Neural crest cell (in vitro differentiated cells): ENCODE measurements at regions not wholly inside any gene's neighbourhood (a gene's known extent, or its start where the extent isn't known, plus 50 kb on each side); places are given as distances from the start of the nearest gene placed in this dataset.

ENCODE experiments used
- DNase-seq: peaks from one replicate; pipeline ENCODE4 v3.0.0; 2021; ENCODE audit warnings: low read depth, mixed read lengths, low spot score
- H3K27ac Mint-ChIP-seq: one replicate; pipeline ENCODE4 v1.8.0; 2021; ENCODE audit warnings: mild to moderate bottlenecking, mixed read lengths; ENCODE audit not compliant: unreplicated experiment
- H3K27me3 Mint-ChIP-seq: 2 replicates; pipeline ENCODE4 v1.8.0; 2021; ENCODE audit warnings: low read depth, mild to moderate bottlenecking, mixed read lengths
- H3K36me3 Mint-ChIP-seq: 2 replicates; pipeline ENCODE4 v1.8.0; 2021; ENCODE audit warnings: low read depth, mild to moderate bottlenecking, mixed read lengths
- H3K4me1 Mint-ChIP-seq: 2 replicates; pipeline ENCODE4 v1.8.0; 2021; ENCODE audit warnings: mixed read lengths
- H3K4me3 Mint-ChIP-seq: one replicate; pipeline ENCODE4 v1.8.0; 2021; ENCODE audit warnings: mild to moderate bottlenecking, mixed read lengths
- H3K9me3 Mint-ChIP-seq: 2 replicates; pipeline ENCODE4 v1.8.0; 2021; ENCODE audit warnings: mixed read lengths
- TF ChIP-seq, protein P1 (sequence below): fragments of 200-600 bp; sonication (generic); conservative IDR thresholded peaks from 2 replicates; pipeline ENCODE4 v1.5.0; 2021; ENCODE audit warnings: antibody characterized with exemption, mild to moderate bottlenecking

DNA sequence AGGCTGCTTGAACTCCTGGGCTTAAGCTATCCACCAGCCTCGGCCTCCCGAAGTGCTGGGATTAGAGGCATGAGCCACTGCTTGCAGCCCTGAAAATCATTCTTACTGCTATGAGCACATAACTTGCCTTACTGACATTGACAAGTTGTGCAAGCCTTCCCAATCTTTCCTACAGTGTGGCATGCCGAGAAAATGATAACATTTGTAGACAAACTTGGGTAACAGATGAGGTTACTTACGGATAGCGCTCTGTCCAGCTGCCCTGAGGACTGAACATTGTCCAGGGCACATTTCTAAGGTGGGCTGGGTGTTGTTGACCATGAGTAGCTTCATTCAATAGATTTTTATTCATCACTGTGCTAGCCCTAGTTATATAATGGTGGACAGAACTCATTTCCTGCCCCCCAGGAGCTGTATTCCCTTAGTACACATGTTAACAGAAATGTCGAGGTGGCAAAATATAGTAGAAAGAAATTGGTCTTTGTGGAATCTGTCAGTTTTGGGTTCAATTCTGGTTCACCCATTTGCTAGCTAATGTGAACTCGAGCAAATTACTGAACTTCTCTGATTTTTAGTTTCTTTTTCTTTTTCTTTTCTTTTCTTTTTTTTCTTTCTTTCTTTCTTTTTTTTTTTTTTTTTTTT, 118.4 kb upstream of the AKIRIN2 start:
- Mint-ChIP-seq H3K27me3 (no peaks in the 10 kb centered on the region), H3K9me3 (peaks cover 5% of the 10 kb centered on the region), H3K4me3 (no peak overlapping the region), H3K27ac (no peak overlapping the region), H3K4me1 (peaks cover 6% of the 10 kb centered on the region), H3K36me3 (no peaks in the 10 kb centered on the region)
- DNase-seq: no peak
- TF ChIP-seq, protein P1, sequence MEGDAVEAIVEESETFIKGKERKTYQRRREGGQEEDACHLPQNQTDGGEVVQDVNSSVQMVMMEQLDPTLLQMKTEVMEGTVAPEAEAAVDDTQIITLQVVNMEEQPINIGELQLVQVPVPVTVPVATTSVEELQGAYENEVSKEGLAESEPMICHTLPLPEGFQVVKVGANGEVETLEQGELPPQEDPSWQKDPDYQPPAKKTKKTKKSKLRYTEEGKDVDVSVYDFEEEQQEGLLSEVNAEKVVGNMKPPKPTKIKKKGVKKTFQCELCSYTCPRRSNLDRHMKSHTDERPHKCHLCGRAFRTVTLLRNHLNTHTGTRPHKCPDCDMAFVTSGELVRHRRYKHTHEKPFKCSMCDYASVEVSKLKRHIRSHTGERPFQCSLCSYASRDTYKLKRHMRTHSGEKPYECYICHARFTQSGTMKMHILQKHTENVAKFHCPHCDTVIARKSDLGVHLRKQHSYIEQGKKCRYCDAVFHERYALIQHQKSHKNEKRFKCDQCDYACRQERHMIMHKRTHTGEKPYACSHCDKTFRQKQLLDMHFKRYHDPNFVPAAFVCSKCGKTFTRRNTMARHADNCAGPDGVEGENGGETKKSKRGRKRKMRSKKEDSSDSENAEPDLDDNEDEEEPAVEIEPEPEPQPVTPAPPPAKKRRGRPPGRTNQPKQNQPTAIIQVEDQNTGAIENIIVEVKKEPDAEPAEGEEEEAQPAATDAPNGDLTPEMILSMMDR: no peak

- no peak for DNase-seq
- Mint-ChIP-seq H3K4me1 (peaks cover 6% of the 10 kb centered on the region), H3K27ac (no peak overlapping the region), H3K4me3 (no peak overlapping the region), H3K27me3 (no peaks in the 10 kb centered on the region), H3K9me3 (peaks cover 5% of the 10 kb centered on the region), H3K36me3 (no peaks in the 10 kb centered on the region)
- TF ChIP-seq, protein P1: no peak
Observed at GRCh38 chr6:87817183-87817582, 115.2 kb upstream of the AKIRIN2 start.

GRCh38 chr6:87815449-87815848, 113.4 kb upstream of the AKIRIN2 start:
- Mint-ChIP-seq H3K9me3 (peaks cover 4% of the 10 kb centered on the region), H3K4me1 (peaks cover 6% of the 10 kb centered on the region), H3K27me3 (no peaks in the 10 kb centered on the region), H3K36me3 (no peaks in the 10 kb centered on the region), H3K27ac (no peak overlapping the region), H3K4me3 (no peak overlapping the region)
- TF ChIP-seq, protein P1: no peak
- no peak for DNase-seq

GRCh38 chr6:87808005-87808757, 106.1 kb upstream of the AKIRIN2 start:
- no peaks in the 10 kb centered on the region for H3K36me3 Mint-ChIP-seq
- H3K27ac Mint-ChIP-seq: no peak overlapping the region
- H3K9me3 Mint-ChIP-seq: no peaks in the 10 kb centered on the region
- no peaks in the 10 kb centered on the region for H3K4me1 Mint-ChIP-seq
- DNase-seq: no peak
- no peak overlapping the region for H3K4me3 Mint-ChIP-seq
- TF ChIP-seq, protein P1: no peak
- H3K27me3 Mint-ChIP-seq: no peaks in the 10 kb centered on the region

DNA sequence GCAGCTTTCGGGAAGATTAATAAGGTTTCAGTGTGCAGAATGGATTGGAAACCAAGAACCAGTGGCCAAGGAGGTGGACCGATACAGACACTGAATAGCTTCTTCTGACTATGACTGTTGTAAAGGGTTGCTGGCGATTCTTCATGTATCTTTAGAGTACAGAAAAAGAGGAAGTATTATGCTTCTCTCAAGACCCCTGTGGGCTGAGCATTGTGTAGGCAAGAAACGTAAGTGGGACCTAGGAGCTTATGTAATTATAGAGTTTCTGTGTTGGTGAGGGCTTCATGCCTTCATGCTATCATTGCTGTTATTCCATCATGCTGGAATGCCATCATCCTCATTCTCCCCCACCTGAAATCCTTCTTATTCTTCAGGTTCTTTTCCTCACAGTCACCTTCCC, 105.4 kb upstream of the AKIRIN2 start:
- Mint-ChIP-seq H3K4me3 (no peak overlapping the region), H3K36me3 (no peaks in the 10 kb centered on the region), H3K27me3 (no peaks in the 10 kb centered on the region), H3K27ac (no peak overlapping the region), H3K4me1 (no peaks in the 10 kb centered on the region), H3K9me3 (no peaks in the 10 kb centered on the region)
- no peak for DNase-seq
- TF ChIP-seq, protein P1: no peak
